Mesendoderm (in vitro differentiated cells): ENCODE measurements at regions not wholly inside any gene's neighbourhood (a gene's known extent, or its start where the extent isn't known, plus 50 kb on each side); places are given as distances from the start of the nearest gene placed in this dataset.

Source experiments
- DNase-seq: peaks from one replicate; pipeline ENCODE4 v3.0.0; 2013
- H2AK5ac ChIP-seq: 2 replicates; pipeline ENCODE4 v1.6.1; 2013; ENCODE audit warnings: low read length, inconsistent platforms
- H2BK120ac ChIP-seq: 2 replicates; pipeline ENCODE4 v1.6.1; 2013; ENCODE audit warnings: low read depth, mild to moderate bottlenecking, low read length, moderate library complexity, mixed read lengths
- H2BK15ac ChIP-seq: replicated peaks from 2 replicates; pipeline ENCODE4 v1.6.1; 2013; ENCODE audit warnings: low read depth, mild to moderate bottlenecking, moderate library complexity
- H2BK5ac ChIP-seq: 2 replicates; pipeline ENCODE4 v1.6.1; 2013; ENCODE audit warnings: low read length, inconsistent platforms
- H3K18ac ChIP-seq: 2 replicates; pipeline ENCODE4 v1.6.1; 2013; ENCODE audit warnings: mild to moderate bottlenecking, low read length, mixed read lengths
- H3K23ac ChIP-seq: one replicate; pipeline ENCODE4 v1.6.1; 2013; ENCODE audit warnings: low read length
- H3K27ac ChIP-seq: 2 replicates; pipeline ENCODE4 v1.5.1; 2013; ENCODE audit warnings: low read depth, mild to moderate bottlenecking, inconsistent platforms, low read length, moderate library complexity
- H3K27me3 ChIP-seq: 2 replicates; pipeline ENCODE4 v1.6.1; 2013; ENCODE audit warnings: low read length, control low read depth, mild to moderate bottlenecking, inconsistent platforms; ENCODE audit not compliant: insufficient read depth, poor library complexity
- H3K36me3 ChIP-seq: 2 replicates; pipeline ENCODE4 v1.6.1; 2013; ENCODE audit warnings: low read length, inconsistent platforms; ENCODE audit not compliant: control insufficient read depth, insufficient read depth
- H3K4ac ChIP-seq: one replicate; pipeline ENCODE4 v1.6.1; 2013; ENCODE audit warnings: low read depth, mild to moderate bottlenecking, low read length, moderate library complexity
- H3K4me1 ChIP-seq: 2 replicates; pipeline ENCODE4 v1.6.1; 2013; ENCODE audit warnings: low read depth, low read length, inconsistent platforms; ENCODE audit not compliant: control insufficient read depth
- H3K4me2 ChIP-seq: 2 replicates; pipeline ENCODE4 v1.6.1; 2013; ENCODE audit warnings: low read length
- H3K4me3 ChIP-seq: 2 replicates; pipeline ENCODE4 v1.5.1; 2013; ENCODE audit warnings: mild to moderate bottlenecking, low read length
- H3K56ac ChIP-seq: one replicate; pipeline ENCODE4 v1.6.1; 2013; ENCODE audit warnings: low read length
- H3K79me1 ChIP-seq: 2 replicates; pipeline ENCODE4 v1.6.1; 2013; ENCODE audit warnings: low read length, inconsistent platforms
- H3K79me2 ChIP-seq: 2 replicates; pipeline ENCODE4 v1.6.1; 2013; ENCODE audit warnings: mild to moderate bottlenecking, low read length; ENCODE audit not compliant: control insufficient read depth, insufficient read depth
- H3K9ac ChIP-seq: 2 replicates; pipeline ENCODE4 v1.6.1; 2013; ENCODE audit warnings: low read length, inconsistent platforms
- H4K5ac ChIP-seq: one replicate; pipeline ENCODE4 v1.6.1; 2013; ENCODE audit warnings: low read length
- H4K8ac ChIP-seq: one replicate; pipeline ENCODE4 v1.6.1; 2013; ENCODE audit warnings: low read depth, mild to moderate bottlenecking, control low read depth, low read length, moderate library complexity
- WGBS: extraction: QIAGEN DNeasy Blood & Tissue Kit; methylation state at CpG from one replicate; pipeline ENCODE4 v1.1.7; 2013; ENCODE audit warnings: low lambda C conversion rate, missing lambda C conversion rate; ENCODE audit not compliant: insufficient coverage; ENCODE audit errors: extremely low coverage; 5-methylcytosine and 5-hydroxymethylcytosine counted together

- Histone ChIP-seq H4K8ac (no peak overlapping the region), H2BK5ac (no peak overlapping the region), H3K56ac (no peak overlapping the region), H4K5ac (no peak overlapping the region), H3K4me1 (no peaks in the 10 kb centered on the region), H3K9ac (no peak overlapping the region), H2BK15ac (no peak overlapping the region), H3K27me3 (no peaks in the 10 kb centered on the region), H3K79me1 (no peaks in the 10 kb centered on the region), H3K27ac (no peak overlapping the region), H3K18ac (no peak overlapping the region), H2AK5ac (no peak overlapping the region), H3K36me3 (no peaks in the 10 kb centered on the region), H3K4ac (no peak overlapping the region), H3K23ac (no peak overlapping the region), H3K4me3 (no peak overlapping the region), H3K4me2 (no peak overlapping the region), H2BK120ac (no peak overlapping the region), H3K79me2 (no peaks in the 10 kb centered on the region)
- DNase-seq: no peak
- WGBS: no CpG with 5 or more reads among the region's 2 CpGs
These were observed 315.8 kb upstream of the CDIN1 start for GRCh38 chr15:36263666-36264065.

GRCh38 chr15:36265422-36265821 is 314.0 kb upstream of the CDIN1 start:
- Histone ChIP-seq H3K79me1 (no peaks in the 10 kb centered on the region), H2BK15ac (no peak overlapping the region), H4K5ac (no peak overlapping the region), H2BK120ac (no peak overlapping the region), H4K8ac (no peak overlapping the region), H3K23ac (no peak overlapping the region), H3K56ac (no peak overlapping the region), H3K27me3 (no peaks in the 10 kb centered on the region), H2BK5ac (no peak overlapping the region), H3K4ac (no peak overlapping the region), H3K27ac (no peak overlapping the region), H3K36me3 (no peaks in the 10 kb centered on the region), H3K4me1 (no peaks in the 10 kb centered on the region), H3K9ac (no peak overlapping the region), H2AK5ac (no peak overlapping the region), H3K4me2 (no peak overlapping the region), H3K4me3 (no peak overlapping the region), H3K18ac (no peak overlapping the region), H3K79me2 (no peaks in the 10 kb centered on the region)
- WGBS: no CpG with 5 or more reads among the region's 1 CpG
- DNase-seq: no peak

- H4K5ac ChIP-seq: no peak overlapping the region
- H3K9ac ChIP-seq: no peak overlapping the region
- H2BK15ac ChIP-seq: no peak overlapping the region
- no peak overlapping the region for H4K8ac ChIP-seq
- H3K79me1 ChIP-seq: no peaks in the 10 kb centered on the region
- no peak overlapping the region for H2BK5ac ChIP-seq
- H2BK120ac ChIP-seq: no peak overlapping the region
- H2AK5ac ChIP-seq: no peak overlapping the region
- no peak overlapping the region for H3K27ac ChIP-seq
- H3K4me2 ChIP-seq: no peak overlapping the region
- no peak overlapping the region for H3K23ac ChIP-seq
- H3K4me1 ChIP-seq: peaks cover 1% of the 10 kb centered on the region
- H3K4ac ChIP-seq: no peak overlapping the region
- no peak overlapping the region for H3K56ac ChIP-seq
- H3K18ac ChIP-seq: no peak overlapping the region
- no peak overlapping the region for H3K4me3 ChIP-seq
- no peaks in the 10 kb centered on the region for H3K36me3 ChIP-seq
- DNase-seq: peak; percentile 72
- H3K79me2 ChIP-seq: no peaks in the 10 kb centered on the region
- H3K27me3 ChIP-seq: no peaks in the 10 kb centered on the region
- WGBS: no CpG with 5 or more reads among the region's 5 CpGs
These were observed 308.4 kb upstream of the CDIN1 start for GRCh38 chr15:36271048-36271447.

GRCh38 chr15:36275656-36276055 is 303.8 kb upstream of the CDIN1 start:
- Histone ChIP-seq H3K18ac (no peak overlapping the region), H3K79me2 (no peaks in the 10 kb centered on the region), H2AK5ac (no peak overlapping the region), H4K8ac (no peak overlapping the region), H4K5ac (no peak overlapping the region), H2BK120ac (no peak overlapping the region), H3K4ac (no peak overlapping the region), H3K27ac (no peak overlapping the region), H2BK5ac (no peak overlapping the region), H3K4me3 (no peak overlapping the region), H3K56ac (no peak overlapping the region), H3K27me3 (no peaks in the 10 kb centered on the region), H2BK15ac (no peak overlapping the region), H3K4me2 (no peak overlapping the region), H3K23ac (no peak overlapping the region), H3K4me1 (peaks cover 1% of the 10 kb centered on the region), H3K79me1 (no peaks in the 10 kb centered on the region), H3K9ac (no peak overlapping the region), H3K36me3 (no peaks in the 10 kb centered on the region)
- WGBS: no CpG with 5 or more reads among the region's 2 CpGs
- DNase-seq: no peak

GRCh38 chr15:36278219-36278618 is 301.2 kb upstream of the CDIN1 start:
- Histone ChIP-seq H3K4me3 (no peak overlapping the region), H2BK15ac (no peak overlapping the region), H3K79me1 (no peaks in the 10 kb centered on the region), H3K9ac (no peak overlapping the region), H2BK120ac (no peak overlapping the region), H4K5ac (no peak overlapping the region), H3K23ac (no peak overlapping the region), H4K8ac (no peak overlapping the region), H3K18ac (no peak overlapping the region), H3K79me2 (no peaks in the 10 kb centered on the region), H3K36me3 (no peaks in the 10 kb centered on the region), H3K27me3 (no peaks in the 10 kb centered on the region), H3K4me1 (no peaks in the 10 kb centered on the region), H3K4ac (no peak overlapping the region), H3K27ac (no peak overlapping the region), H3K56ac (no peak overlapping the region), H2AK5ac (no peak overlapping the region), H3K4me2 (no peak overlapping the region), H2BK5ac (no peak overlapping the region)
- peak; percentile 72 for DNase-seq
- WGBS: no CpG with 5 or more reads among the region's 1 CpG

- Histone ChIP-seq H2AK5ac (no peak overlapping the region), H3K4ac (no peak overlapping the region), H3K4me3 (no peak overlapping the region), H2BK15ac (no peak overlapping the region), H3K4me2 (no peak overlapping the region), H3K18ac (no peak overlapping the region), H3K36me3 (no peaks in the 10 kb centered on the region), H3K27me3 (no peaks in the 10 kb centered on the region), H3K79me1 (no peaks in the 10 kb centered on the region), H4K8ac (no peak overlapping the region), H3K23ac (no peak overlapping the region), H3K9ac (no peak overlapping the region), H4K5ac (no peak overlapping the region), H2BK5ac (no peak overlapping the region), H2BK120ac (no peak overlapping the region), H3K27ac (no peak overlapping the region), H3K4me1 (no peaks in the 10 kb centered on the region), H3K56ac (no peak overlapping the region), H3K79me2 (no peaks in the 10 kb centered on the region)
- no peak for DNase-seq
- WGBS: no CpG with 5 or more reads among the region's 1 CpG
These were observed 296.6 kb upstream of the CDIN1 start for GRCh38 chr15:36282821-36283220.
